Hepatocyte (in vitro differentiated cells): ENCODE measurements at regions not wholly inside any gene's neighbourhood (a gene's known extent, or its start where the extent isn't known, plus 50 kb on each side); places are given as distances from the start of the nearest gene placed in this dataset.
A peak's percentile ranks its signal among the peaks of the same experiment; 100 is the strongest.

Source experiments
- DNase-seq: peaks from one replicate; pipeline ENCODE4 v3.0.0-alpha.2; 2016; ENCODE audit warnings: low spot score
- H2AFZ ChIP-seq: fragments of 200-600 bp; sonication (generic); 2 replicates; pipeline ENCODE4 v1.6.0; 2016; ENCODE audit warnings: antibody characterized with exemption, mild to moderate bottlenecking
- H3K27ac ChIP-seq: fragments of 200-600 bp; sonication (generic); 2 replicates; pipeline ENCODE4 v1.5.1; 2016; ENCODE audit warnings: mild to moderate bottlenecking
- H3K27me3 ChIP-seq: fragments of 200-600 bp; sonication (generic); 2 replicates; pipeline ENCODE4 v1.6.1; 2016
- H3K36me3 ChIP-seq: fragments of 200-600 bp; sonication (generic); replicated peaks from 2 replicates; pipeline ENCODE4 v1.5.1; 2016; ENCODE audit warnings: low read depth; ENCODE audit not compliant: insufficient read depth
- H3K4me1 ChIP-seq: fragments of 200-600 bp; sonication (generic); 2 replicates; pipeline ENCODE4 v1.5.1; 2016; ENCODE audit warnings: mild to moderate bottlenecking, moderate library complexity; ENCODE audit not compliant: insufficient read depth
- H3K4me2 ChIP-seq: fragments of 200-600 bp; sonication (generic); 2 replicates; pipeline ENCODE4 v1.6.0; 2016
- H3K4me3 ChIP-seq: fragments of 200-600 bp; sonication (generic); 2 replicates; pipeline ENCODE4 v1.5.1; 2016; ENCODE audit warnings: mild to moderate bottlenecking
- H3K79me2 ChIP-seq: fragments of 200-600 bp; sonication (generic); 2 replicates; pipeline ENCODE4 v1.6.0; 2017; ENCODE audit warnings: mild to moderate bottlenecking
- H3K9me2 ChIP-seq: fragments of 200-600 bp; sonication (generic); replicated peaks from 2 replicates; pipeline ENCODE4 v1.6.0; 2017; ENCODE audit warnings: mild to moderate bottlenecking; ENCODE audit not compliant: insufficient read depth
- H3K9me3 ChIP-seq: fragments of 200-600 bp; sonication (generic); 2 replicates; pipeline ENCODE4 v1.5.1; 2016; ENCODE audit warnings: low read depth, mild to moderate bottlenecking
- H4K20me1 ChIP-seq: fragments of 200-600 bp; sonication (generic); 2 replicates; pipeline ENCODE4 v1.6.0; 2016; ENCODE audit warnings: mild to moderate bottlenecking; ENCODE audit not compliant: insufficient read depth, poor library complexity, severe bottlenecking
- EZH2 ChIP-seq: fragments of 200-600 bp; sonication (generic); IDR thresholded peaks from 2 replicates; pipeline ENCODE4 v1.6.1; 2016; ENCODE audit warnings: antibody characterized with exemption, mild to moderate bottlenecking, borderline replicate concordance
- EZH2phosphoT487 ChIP-seq: fragments of 200-600 bp; sonication (generic); IDR thresholded peaks from one replicate; pipeline ENCODE4 v1.6.1; 2018; ENCODE audit warnings: antibody characterized with exemption, mild to moderate bottlenecking, low read depth, moderate library complexity; ENCODE audit not compliant: unreplicated experiment, severe bottlenecking
- WGBS: methylation state at CpG from one replicate; pipeline ENCODE4 v1.1.6; 2016; ENCODE audit warnings: low lambda C conversion rate; ENCODE audit errors: missing lambda C conversion rate; 5-methylcytosine and 5-hydroxymethylcytosine counted together
- TF ChIP-seq, protein P1 (sequence below): fragments of 200-600 bp; sonication (generic); IDR thresholded peaks from 2 replicates; pipeline ENCODE4 v1.5.1; 2016; ENCODE audit warnings: antibody characterized with exemption, mild to moderate bottlenecking; ENCODE audit not compliant: poor library complexity

DNA sequence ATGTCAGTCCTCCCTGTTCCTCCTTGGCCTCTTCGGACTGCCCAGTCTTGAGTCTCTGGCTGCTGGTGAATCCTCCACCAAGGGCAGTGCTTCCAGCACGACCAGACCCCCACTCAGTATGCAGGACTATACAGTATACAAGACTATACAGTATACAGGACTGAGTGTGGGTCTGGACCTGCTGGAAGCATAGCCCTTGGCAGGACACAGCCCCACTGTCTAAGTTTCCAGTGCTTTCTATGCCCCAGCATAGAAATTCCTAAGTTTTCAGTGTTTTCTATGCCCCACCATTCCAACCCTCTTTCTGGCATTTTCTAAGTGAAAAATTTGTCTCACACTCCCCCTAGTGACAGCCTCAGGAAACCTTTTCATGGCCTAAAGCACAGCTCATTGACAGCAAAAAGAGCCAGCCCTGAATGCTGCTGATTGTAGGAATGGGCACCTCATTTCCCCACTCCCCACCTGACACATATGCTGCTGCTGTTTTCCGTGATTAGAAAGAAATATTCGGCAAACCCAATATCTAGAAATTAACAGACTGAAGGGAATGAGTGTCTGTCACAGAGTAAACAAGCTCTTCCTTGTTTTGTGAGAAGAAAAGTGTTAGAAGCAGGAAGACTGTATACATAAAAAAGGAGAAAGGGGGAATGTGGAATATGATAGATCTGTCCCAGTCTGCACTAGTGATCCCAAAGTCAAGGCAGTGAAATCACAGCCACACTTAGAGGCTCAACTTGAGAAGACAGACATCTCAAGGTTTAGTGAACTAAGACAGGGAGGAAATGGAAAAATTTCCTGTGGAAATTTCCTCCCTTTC is 206.9 kb downstream of the IBTK start:
- H3K4me3 ChIP-seq = no peak overlapping the region
- peak overlapping the region; percentile 9 for H3K27ac ChIP-seq
- peak; percentile 78 for DNase-seq
- H3K79me2 ChIP-seq = no peaks in the 10 kb centered on the region
- WGBS = 43% methylated on average over 4 of the region's 4 CpGs
- no peaks in the 10 kb centered on the region for H3K36me3 ChIP-seq
- H2AFZ ChIP-seq = peak overlapping the region; percentile 76
- H3K4me2 ChIP-seq = no peak overlapping the region
- TF ChIP-seq EZH2 (no peak), EZH2phosphoT487 (no peak)
- TF ChIP-seq, protein P1, sequence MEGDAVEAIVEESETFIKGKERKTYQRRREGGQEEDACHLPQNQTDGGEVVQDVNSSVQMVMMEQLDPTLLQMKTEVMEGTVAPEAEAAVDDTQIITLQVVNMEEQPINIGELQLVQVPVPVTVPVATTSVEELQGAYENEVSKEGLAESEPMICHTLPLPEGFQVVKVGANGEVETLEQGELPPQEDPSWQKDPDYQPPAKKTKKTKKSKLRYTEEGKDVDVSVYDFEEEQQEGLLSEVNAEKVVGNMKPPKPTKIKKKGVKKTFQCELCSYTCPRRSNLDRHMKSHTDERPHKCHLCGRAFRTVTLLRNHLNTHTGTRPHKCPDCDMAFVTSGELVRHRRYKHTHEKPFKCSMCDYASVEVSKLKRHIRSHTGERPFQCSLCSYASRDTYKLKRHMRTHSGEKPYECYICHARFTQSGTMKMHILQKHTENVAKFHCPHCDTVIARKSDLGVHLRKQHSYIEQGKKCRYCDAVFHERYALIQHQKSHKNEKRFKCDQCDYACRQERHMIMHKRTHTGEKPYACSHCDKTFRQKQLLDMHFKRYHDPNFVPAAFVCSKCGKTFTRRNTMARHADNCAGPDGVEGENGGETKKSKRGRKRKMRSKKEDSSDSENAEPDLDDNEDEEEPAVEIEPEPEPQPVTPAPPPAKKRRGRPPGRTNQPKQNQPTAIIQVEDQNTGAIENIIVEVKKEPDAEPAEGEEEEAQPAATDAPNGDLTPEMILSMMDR = peak; percentile 76
- no peaks in the 10 kb centered on the region for H4K20me1 ChIP-seq
- H3K9me2 ChIP-seq = no peaks in the 10 kb centered on the region
- no peaks in the 10 kb centered on the region for H3K4me1 ChIP-seq
- H3K9me3 ChIP-seq = no peaks in the 10 kb centered on the region
- H3K27me3 ChIP-seq = no peaks in the 10 kb centered on the region

GRCh38 chr6:82038631-82039030 is 208.9 kb downstream of the IBTK start:
- H4K20me1 ChIP-seq = no peaks in the 10 kb centered on the region
- WGBS = 92% methylated on average over 5 of the region's 5 CpGs
- H3K4me2 ChIP-seq = no peak overlapping the region
- no peaks in the 10 kb centered on the region for H3K27me3 ChIP-seq
- no peak for DNase-seq
- H3K36me3 ChIP-seq = no peaks in the 10 kb centered on the region
- no peak overlapping the region for H3K27ac ChIP-seq
- no peaks in the 10 kb centered on the region for H3K9me2 ChIP-seq
- H3K9me3 ChIP-seq = no peaks in the 10 kb centered on the region
- H3K4me1 ChIP-seq = no peaks in the 10 kb centered on the region
- H2AFZ ChIP-seq = no peak overlapping the region
- no peaks in the 10 kb centered on the region for H3K79me2 ChIP-seq
- no peak overlapping the region for H3K4me3 ChIP-seq
- no peak for TF ChIP-seq EZH2
- TF ChIP-seq, protein P1 = no peak

- WGBS = 86% methylated on average over 2 of the region's 2 CpGs
- no peak for TF ChIP-seq EZH2
- TF ChIP-seq, protein P1 = no peak
- TF ChIP-seq EZH2phosphoT487 = no peak
- Histone ChIP-seq H3K27ac (no peak overlapping the region), H3K4me2 (no peak overlapping the region), H3K9me2 (no peaks in the 10 kb centered on the region), H2AFZ (no peak overlapping the region), H3K36me3 (no peaks in the 10 kb centered on the region), H3K27me3 (no peaks in the 10 kb centered on the region), H3K9me3 (no peaks in the 10 kb centered on the region), H3K4me3 (no peak overlapping the region), H3K4me1 (no peaks in the 10 kb centered on the region), H3K79me2 (no peaks in the 10 kb centered on the region), H4K20me1 (no peaks in the 10 kb centered on the region)
- no peak for DNase-seq
Measured at GRCh38 chr6:82035526-82035925, 212.0 kb downstream of the IBTK start.
